GM10248 (cell line): ENCODE measurements at regions not wholly inside any gene's neighbourhood (a gene's known extent, or its start where the extent isn't known, plus 50 kb on each side); places are given as distances from the start of the nearest gene placed in this dataset.

ENCODE experiments used
- CTCF ChIA-PET: fragments of 300-600 bp; sonication (Branson Sonifier 250); formaldehyde crosslinking; extraction: SDS; loops from one replicate; lab custom pipeline; 2021; ENCODE audit warnings: antibody characterized with exemption; lab: Yijun Ruan, JAX
- POLR2A ChIA-PET: fragments of 350-650 bp; sonication (Branson Sonifier 250); formaldehyde crosslinking; extraction: SDS; loops from one replicate; lab custom pipeline; 2020; ENCODE audit warnings: antibody characterized with exemption; lab: Yijun Ruan, JAX
- DNase-seq: peaks from one replicate; pipeline ENCODE4 v3.0.0; 2012; ENCODE audit errors: extremely low spot score
- CTCF ChIP-seq: IDR thresholded peaks from 2 replicates; pipeline ENCODE4 v1.5.1; 2012; ENCODE audit warnings: mild to moderate bottlenecking, low read depth; ENCODE audit errors: extremely low read depth, missing control alignments, control extremely low read depth

DNA sequence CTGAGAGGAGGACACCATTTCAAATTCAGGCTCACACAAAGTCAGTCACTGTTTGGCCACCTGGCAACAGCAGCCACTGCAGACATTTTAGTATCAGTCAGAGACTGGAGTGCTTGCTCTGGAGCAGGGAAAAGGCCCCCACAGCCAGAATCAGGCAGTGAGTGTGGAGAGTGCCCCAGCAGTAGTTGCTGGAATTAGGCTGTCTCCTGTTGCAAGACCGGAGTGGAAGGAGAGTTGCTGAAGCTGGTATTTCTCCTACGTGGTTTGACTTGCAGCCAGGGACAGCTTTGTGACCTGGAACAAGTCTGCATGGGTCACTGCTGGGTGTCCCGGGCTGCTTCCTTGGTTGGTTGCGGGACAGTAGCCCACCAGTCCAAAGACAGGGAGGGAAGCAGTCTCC, 78.4 kb upstream of the TMEM168 start:
- no peak for TF ChIP-seq CTCF
- ChIA-PET CTCF (interaction anchor here (1.0 to 4.5 kb wide), 11 partner anchors 9 to 99 kb away, joined by 3 to 18 read pairs (median 4); no protein-coding TSS in a partner anchor), POLR2A (no interaction called here)
- DNase-seq: no peak

GRCh38 chr7:112866424-112866823, 76.2 kb upstream of the TMEM168 start:
- peak; percentile 57 for DNase-seq
- ChIA-PET CTCF (interaction anchor here (0.9 to 4.5 kb wide), 8 partner anchors 7 to 73 kb away, joined by 3 to 18 read pairs (median 4); a partner anchor contains a TSS), POLR2A (no interaction called here)
- no peak for TF ChIP-seq CTCF

GRCh38 chr7:112864380-112864779, 74.2 kb upstream of the TMEM168 start:
- no peak for TF ChIP-seq CTCF
- CTCF ChIA-PET: no interaction called here
- POLR2A ChIA-PET: no interaction called here

DNA sequence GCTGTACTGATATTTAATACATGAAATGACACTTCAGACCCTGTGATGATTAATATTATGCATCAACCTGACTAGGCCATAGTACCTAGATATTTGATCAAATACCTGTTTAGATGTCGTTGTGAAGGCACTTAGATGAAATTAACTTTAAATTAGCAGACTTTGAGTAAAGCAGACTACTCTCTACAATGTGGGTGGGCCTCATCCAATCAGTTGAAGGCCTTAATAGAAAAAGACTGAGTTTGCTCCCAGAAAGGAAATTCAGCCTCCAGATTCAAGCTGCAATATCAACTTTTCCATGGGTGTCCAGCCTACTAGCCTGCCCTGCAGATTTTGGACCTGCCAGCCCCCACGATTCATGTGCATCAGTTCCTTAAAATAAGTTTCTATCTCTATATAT, 68.6 kb upstream of the TMEM168 start:
- CTCF ChIA-PET: interaction anchor here (1.8 to 2.5 kb wide), 2 partner anchors 10 to 15 kb away, joined by 3 to 18 read pairs; no protein-coding TSS in a partner anchor
- POLR2A ChIA-PET: no interaction called here
- no peak for DNase-seq
- no peak for TF ChIP-seq CTCF

More at GRCh38 chr7:112864380-112864779, 74.2 kb upstream of the TMEM168 start:
- DNase-seq: no peak

DNA sequence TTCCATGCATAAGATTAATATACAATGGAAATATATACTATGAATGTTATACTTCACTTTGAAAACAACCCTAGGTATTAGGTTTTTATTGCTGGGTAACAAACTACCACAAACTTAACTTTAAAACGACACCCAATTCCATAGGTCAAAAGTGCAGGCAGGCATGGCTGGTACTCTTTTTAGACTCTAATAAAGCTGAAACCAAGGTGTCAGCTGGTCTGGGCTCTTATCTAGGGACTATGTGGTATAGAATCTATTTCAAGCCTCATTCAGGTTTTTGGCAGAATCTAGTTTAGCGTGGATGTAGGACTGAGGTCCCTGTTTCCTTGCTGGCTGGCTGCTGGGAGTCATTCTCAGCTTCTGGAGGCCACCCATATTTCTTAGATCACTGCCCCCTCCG, 65.0 kb upstream of the TMEM168 start:
- CTCF ChIA-PET: interaction anchor here (1.5 to 1.7 kb wide), 3 partner anchors 10 to 13 kb away, joined by 6 read pairs; no protein-coding TSS in a partner anchor
- DNase-seq: no peak
- POLR2A ChIA-PET: interaction anchor here (0.6 kb wide), 1 partner anchor 84 kb away, joined by 3 read pairs; a partner anchor contains a TSS
- TF ChIP-seq CTCF: no peak

GRCh38 chr7:112854169-112854568, 64.0 kb upstream of the TMEM168 start:
- no peak for TF ChIP-seq CTCF
- CTCF ChIA-PET: interaction anchor here (0.7 to 1.7 kb wide), 5 partner anchors 9 to 45 kb away, joined by 3 to 6 read pairs (median 6); no protein-coding TSS in a partner anchor
- DNase-seq: no peak
- POLR2A ChIA-PET: no interaction called here
